ENCODE measurements at regions not wholly inside any gene's neighbourhood (a gene's known extent, or its start where the extent isn't known, plus 50 kb on each side); places are given as distances from the start of the nearest gene placed in this dataset.

- TF ChIP-seq CTCF (IDR thresholded peaks at IDR 0.05) = no peak
- no peak for TF ChIP-seq ZFX (IDR thresholded peaks at IDR 0.05; ENCODE audit: borderline replicate concordance)
Measured at GRCh38 chr18:64994370-64994769, 756.4 kb upstream of the CDH7 start.

Data from 22Rv1 (cell line).